OCI-LY7 (cell line): ENCODE measurements at regions not wholly inside any gene's neighbourhood (a gene's known extent, or its start where the extent isn't known, plus 50 kb on each side); places are given as distances from the start of the nearest gene placed in this dataset.

Experiments
- BruUV-seq: library from RNA; stranded (reverse); fragments of 400-500 nt; replicated peaks from 2 replicates; lab custom pipeline; 2021; lab: Mats Ljungman, UMichigan
- CTCF ChIA-PET: fragments of 300-600 bp; sonication (Branson Sonifier 250); formaldehyde crosslinking; loops from one replicate; lab custom pipeline; 2022; ENCODE audit warnings: antibody characterized with exemption; ENCODE audit not compliant: unreplicated experiment; lab: Charles Lee
- POLR2A ChIA-PET: fragments of 300-600 bp; sonication (Branson Sonifier 250); formaldehyde crosslinking; loops from one replicate; lab custom pipeline; 2022; ENCODE audit warnings: antibody characterized with exemption; lab: Charles Lee
- DNase-seq: peaks from one replicate; pipeline ENCODE4 v3.0.0-alpha.2; 2015; ENCODE audit warnings: low spot score
- H2AFZ ChIP-seq: fragments of 200-600 bp; sonication (generic), shearing (Covaris generic); 2 replicates; pipeline ENCODE4 v1.6.1; 2014; ENCODE audit warnings: mild to moderate bottlenecking, antibody characterized with exemption, low read length, moderate library complexity
- H3K27ac ChIP-seq: fragments of 200-600 bp; sonication (generic); 2 replicates; pipeline ENCODE4 v1.5.1; 2014; ENCODE audit warnings: mixed run types, low read depth, mild to moderate bottlenecking, moderate library complexity, low read length, inconsistent platforms; ENCODE audit not compliant: poor library complexity, severe bottlenecking
- H3K36me3 ChIP-seq: fragments of 200-600 bp; sonication (generic); 2 replicates; pipeline ENCODE4 v1.6.1; 2014; ENCODE audit warnings: mild to moderate bottlenecking, antibody characterized with exemption, low read length, moderate library complexity, mixed read lengths; ENCODE audit not compliant: insufficient read depth
- H3K4me1 ChIP-seq: fragments of 200-600 bp; sonication (generic); 2 replicates; pipeline ENCODE4 v1.5.1; 2014; ENCODE audit warnings: mild to moderate bottlenecking, low read length; ENCODE audit not compliant: insufficient read depth, poor library complexity, severe bottlenecking
- H3K4me2 ChIP-seq: fragments of 200-600 bp; sonication (generic); 2 replicates; pipeline ENCODE4 v1.6.1; 2014; ENCODE audit warnings: mild to moderate bottlenecking, low read length
- H3K4me3 ChIP-seq: fragments of 200-600 bp; sonication (generic); 2 replicates; pipeline ENCODE4 v1.5.1; 2014; ENCODE audit warnings: mild to moderate bottlenecking, low read depth, low read length; ENCODE audit not compliant: poor library complexity, severe bottlenecking
- H3K79me2 ChIP-seq: fragments of 200-600 bp; sonication (generic); 2 replicates; pipeline ENCODE4 v1.6.1; 2016; ENCODE audit warnings: low read depth, mild to moderate bottlenecking, low read length, moderate library complexity, mixed read lengths; ENCODE audit not compliant: insufficient read depth
- H3K9me2 ChIP-seq: fragments of 200-600 bp; sonication (generic); 2 replicates; pipeline ENCODE4 v1.6.1; 2016; ENCODE audit warnings: mild to moderate bottlenecking, low read length, mixed read lengths; ENCODE audit not compliant: insufficient read depth
- H3K9me3 ChIP-seq: fragments of 200-600 bp; sonication (generic); 2 replicates; pipeline ENCODE4 v1.6.1; 2014; ENCODE audit warnings: mild to moderate bottlenecking, mixed run types, low read length, mixed read lengths
- H4K20me1 ChIP-seq: fragments of 200-600 bp; sonication (generic); 2 replicates; pipeline ENCODE4 v1.6.1; 2014; ENCODE audit warnings: mild to moderate bottlenecking, antibody characterized with exemption, low read length, moderate library complexity, mixed read lengths; ENCODE audit not compliant: insufficient read depth
- CTCF ChIP-seq: fragments of 200-600 bp; sonication (generic); conservative IDR thresholded peaks from 2 replicates; pipeline ENCODE4 v1.5.1; 2014; ENCODE audit warnings: mild to moderate bottlenecking, antibody characterized with exemption, low read length, moderate library complexity, mixed read lengths
- EZH2phosphoT487 ChIP-seq: fragments of 200-600 bp; sonication (generic); IDR thresholded peaks from 2 replicates; pipeline ENCODE4 v1.6.1; 2018; ENCODE audit warnings: low read depth, borderline replicate concordance, mild to moderate bottlenecking, mixed run types, antibody characterized with exemption, low read length, moderate library complexity, mixed read lengths
- intact Hi-C: fragments of 100-400 bp; cut with micrococcal nuclease; formaldehyde crosslinking; loops from one replicate; pipeline ENCODE4 v1.10.0; 2022; ENCODE audit not compliant: unreplicated experiment

- no peak overlapping the region for H3K4me3 ChIP-seq
- intact Hi-C loops: no loop called here
- H2AFZ ChIP-seq: no peak overlapping the region
- no peaks in the 10 kb centered on the region for H3K9me2 ChIP-seq
- H3K79me2 ChIP-seq: no peaks in the 10 kb centered on the region
- H3K4me1 ChIP-seq: no peaks in the 10 kb centered on the region
- no peaks in the 10 kb centered on the region for H3K9me3 ChIP-seq
- no peaks in the 10 kb centered on the region for H4K20me1 ChIP-seq
- BruUV-seq: no TSS peak
- no peak overlapping the region for H3K4me2 ChIP-seq
- no peak overlapping the region for H3K27ac ChIP-seq
- ChIA-PET POLR2A (no interaction called here), CTCF (no interaction called here)
- no peak for DNase-seq
- TF ChIP-seq CTCF: no peak
- TF ChIP-seq EZH2phosphoT487: no peak
- no peaks in the 10 kb centered on the region for H3K36me3 ChIP-seq
Measured at GRCh38 chr2:103860016-103860415, 993.9 kb upstream of the POU3F3 start.

- DNase-seq: no peak
- Histone ChIP-seq H3K4me1 (no peaks in the 10 kb centered on the region), H3K79me2 (no peaks in the 10 kb centered on the region), H2AFZ (no peak overlapping the region), H3K4me3 (no peak overlapping the region), H3K9me3 (no peaks in the 10 kb centered on the region), H3K9me2 (no peaks in the 10 kb centered on the region), H3K4me2 (no peak overlapping the region), H3K36me3 (no peaks in the 10 kb centered on the region), H4K20me1 (no peaks in the 10 kb centered on the region), H3K27ac (no peak overlapping the region)
- ChIA-PET CTCF (no interaction called here), POLR2A (no interaction called here)
- TF ChIP-seq CTCF: no peak
- no peak for TF ChIP-seq EZH2phosphoT487
- no TSS peak for BruUV-seq
- intact Hi-C loops: no loop called here
Measured at GRCh38 chr2:103868396-103868795, 985.5 kb upstream of the POU3F3 start.

GRCh38 chr2:103873716-103874351 is 980.1 kb upstream of the POU3F3 start:
- ChIA-PET POLR2A (interaction anchor here (0.7 to 1.6 kb wide), 3 partner anchors 9 to 17 kb away, joined by 3 to 5 read pairs (median 3); no protein-coding TSS in a partner anchor), CTCF (no interaction called here)
- H3K4me3 ChIP-seq: no peak overlapping the region
- no peak for TF ChIP-seq CTCF
- no peak for TF ChIP-seq EZH2phosphoT487
- BruUV-seq: no TSS peak
- no peak overlapping the region for H3K4me2 ChIP-seq
- H4K20me1 ChIP-seq: no peaks in the 10 kb centered on the region
- no peaks in the 10 kb centered on the region for H3K9me2 ChIP-seq
- no peak overlapping the region for H2AFZ ChIP-seq
- no peaks in the 10 kb centered on the region for H3K36me3 ChIP-seq
- no peaks in the 10 kb centered on the region for H3K9me3 ChIP-seq
- no peak for DNase-seq
- no peaks in the 10 kb centered on the region for H3K79me2 ChIP-seq
- intact Hi-C loops: no loop called here
- H3K27ac ChIP-seq: no peak overlapping the region
- H3K4me1 ChIP-seq: no peaks in the 10 kb centered on the region
